Vagina (tissue), 2 donors: ENCODE measurements at regions not wholly inside any gene's neighbourhood (a gene's known extent, or its start where the extent isn't known, plus 50 kb on each side); places are given as distances from the start of the nearest gene placed in this dataset.

Experiments used
- DNase-seq, 2 donors: peaks; one replicate each; pipeline ENCODE4 v3.0.0-alpha.2; 2017; ENCODE audit errors: extremely low spot score in 2 of 2
- H3K27ac ChIP-seq: fragments of 200-600 bp; sonication (generic); one replicate; pipeline ENCODE4 v1.5.1; 2019
- H3K27me3 ChIP-seq: fragments of 200-600 bp; sonication (generic); one replicate; pipeline ENCODE4 v1.5.1; 2019
- H3K36me3 ChIP-seq, 2 donors: fragments of 200-600 bp; sonication (generic); one replicate each; pipeline ENCODE4 v1.5.1; 2017 to 2019
- H3K4me1 ChIP-seq: fragments of 200-600 bp; sonication (generic); one replicate; pipeline ENCODE4 v1.5.1; 2019
- H3K4me3 ChIP-seq, 2 donors: fragments of 200-600 bp; sonication (generic); 1 replicate in 1 of 2; 2 replicates in 1 of 2; pipeline ENCODE4 v1.5.1; 2016 to 2019
- H3K9me3 ChIP-seq: fragments of 200-600 bp; sonication (generic); one replicate; pipeline ENCODE4 v1.5.1; 2019
- POLR2A ChIP-seq, 2 donors: fragments of 450-650 bp; IDR thresholded peaks; one replicate each; pipeline ENCODE4 v1.6.1; 2017; ENCODE audit warnings: antibody characterized with exemption in 2 of 2, mild to moderate bottlenecking in 2 of 2, moderate library complexity in 2 of 2
- POLR2AphosphoS5 ChIP-seq, 2 donors: sonication (generic); formaldehyde crosslinking; IDR thresholded peaks; one replicate each; pipeline ENCODE4 v1.9.0; 2017; ENCODE audit warnings: antibody characterized with exemption in 2 of 2, mild to moderate bottlenecking in 2 of 2, low read depth in 1 of 2; ENCODE audit not compliant: insufficient read depth in 1 of 2
- intact Hi-C: fragments of 100-400 bp; cut with DNase I; formaldehyde crosslinking; loops from one replicate; pipeline ENCODE4 v1.15.1; 2023
- TF ChIP-seq, protein P1 (sequence below), 3 experiments: fragments of 450-650 bp in 2 of 3; fragments of 200-600 bp in 1 of 3; sonication (generic) in 1 of 3; IDR thresholded peaks; one replicate each; pipeline ENCODE4 v1.5.1; 2017 to 2019; ENCODE audit warnings: antibody characterized with exemption in 3 of 3, mild to moderate bottlenecking in 2 of 3, moderate library complexity in 2 of 3

DNA sequence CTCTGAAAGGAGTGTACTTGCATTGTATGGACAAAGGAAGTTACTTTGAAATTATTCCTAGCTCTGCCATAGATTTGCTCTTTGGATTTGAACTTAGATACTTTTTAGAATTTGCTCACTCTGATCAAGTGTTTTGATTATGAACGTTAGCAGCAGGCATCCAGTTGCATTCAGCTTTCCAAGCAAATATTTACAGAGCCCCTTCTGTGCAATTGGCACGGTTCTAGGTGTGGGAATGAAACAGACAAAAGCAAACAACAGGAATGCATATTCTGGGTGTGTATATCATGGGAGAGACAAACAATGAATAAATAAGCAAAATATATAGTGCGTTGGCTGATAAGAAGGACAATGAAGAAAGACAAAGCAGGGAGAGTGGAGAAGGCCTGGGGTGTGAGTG lies 125.5 kb upstream of the ADAMTS9 start:
- Histone ChIP-seq H3K36me3 (no peaks in the 10 kb centered on the region), H3K4me3 (no peak overlapping the region), H3K27me3 (no peaks in the 10 kb centered on the region), H3K4me1 (peaks cover 26% of the 10 kb centered on the region), H3K9me3 (no peaks in the 10 kb centered on the region), H3K27ac (no peak overlapping the region)
- TF ChIP-seq, protein P1, sequence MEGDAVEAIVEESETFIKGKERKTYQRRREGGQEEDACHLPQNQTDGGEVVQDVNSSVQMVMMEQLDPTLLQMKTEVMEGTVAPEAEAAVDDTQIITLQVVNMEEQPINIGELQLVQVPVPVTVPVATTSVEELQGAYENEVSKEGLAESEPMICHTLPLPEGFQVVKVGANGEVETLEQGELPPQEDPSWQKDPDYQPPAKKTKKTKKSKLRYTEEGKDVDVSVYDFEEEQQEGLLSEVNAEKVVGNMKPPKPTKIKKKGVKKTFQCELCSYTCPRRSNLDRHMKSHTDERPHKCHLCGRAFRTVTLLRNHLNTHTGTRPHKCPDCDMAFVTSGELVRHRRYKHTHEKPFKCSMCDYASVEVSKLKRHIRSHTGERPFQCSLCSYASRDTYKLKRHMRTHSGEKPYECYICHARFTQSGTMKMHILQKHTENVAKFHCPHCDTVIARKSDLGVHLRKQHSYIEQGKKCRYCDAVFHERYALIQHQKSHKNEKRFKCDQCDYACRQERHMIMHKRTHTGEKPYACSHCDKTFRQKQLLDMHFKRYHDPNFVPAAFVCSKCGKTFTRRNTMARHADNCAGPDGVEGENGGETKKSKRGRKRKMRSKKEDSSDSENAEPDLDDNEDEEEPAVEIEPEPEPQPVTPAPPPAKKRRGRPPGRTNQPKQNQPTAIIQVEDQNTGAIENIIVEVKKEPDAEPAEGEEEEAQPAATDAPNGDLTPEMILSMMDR (IDR thresholded peaks at IDR 0.05): no peak
- TF ChIP-seq POLR2A (IDR thresholded peaks at IDR 0.05): no peak
- no peak for TF ChIP-seq POLR2AphosphoS5 (IDR thresholded peaks at IDR 0.05; ENCODE audit: insufficient read depth in 1 of 2, low read depth in 1 of 2)
- intact Hi-C loops: no loop called here
- DNase-seq: no peak

DNA sequence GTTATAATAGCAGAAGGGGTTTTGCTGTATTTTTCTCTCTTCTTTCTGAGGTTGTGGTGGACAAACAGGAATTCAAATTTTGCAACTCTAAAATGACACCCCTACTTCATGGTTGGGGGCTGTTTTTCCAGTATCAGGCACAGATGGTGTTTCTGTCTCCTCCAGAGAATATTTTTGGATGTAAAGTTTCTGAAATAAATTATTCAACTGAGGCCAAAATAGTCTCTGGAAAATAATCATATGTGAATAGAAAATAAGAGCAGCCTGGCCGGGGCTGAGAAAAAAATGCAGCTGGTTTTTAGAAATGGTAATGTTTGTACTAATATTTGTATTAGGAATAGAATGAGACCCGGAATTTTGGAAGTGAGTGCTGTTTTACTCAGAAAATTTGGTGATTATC lies 121.3 kb upstream of the ADAMTS9 start:
- Histone ChIP-seq H3K9me3 (no peaks in the 10 kb centered on the region), H3K4me1 (peaks cover 5% of the 10 kb centered on the region), H3K4me3 (no peak overlapping the region), H3K27me3 (no peaks in the 10 kb centered on the region), H3K36me3 (no peaks in the 10 kb centered on the region), H3K27ac (no peak overlapping the region)
- DNase-seq: no peak
- TF ChIP-seq POLR2AphosphoS5 (IDR thresholded peaks at IDR 0.05; ENCODE audit: insufficient read depth in 1 of 2, low read depth in 1 of 2) (no peak), POLR2A (IDR thresholded peaks at IDR 0.05) (no peak)
- TF ChIP-seq, protein P1 (IDR thresholded peaks at IDR 0.05): no peak
- intact Hi-C loops: no loop called here

DNA sequence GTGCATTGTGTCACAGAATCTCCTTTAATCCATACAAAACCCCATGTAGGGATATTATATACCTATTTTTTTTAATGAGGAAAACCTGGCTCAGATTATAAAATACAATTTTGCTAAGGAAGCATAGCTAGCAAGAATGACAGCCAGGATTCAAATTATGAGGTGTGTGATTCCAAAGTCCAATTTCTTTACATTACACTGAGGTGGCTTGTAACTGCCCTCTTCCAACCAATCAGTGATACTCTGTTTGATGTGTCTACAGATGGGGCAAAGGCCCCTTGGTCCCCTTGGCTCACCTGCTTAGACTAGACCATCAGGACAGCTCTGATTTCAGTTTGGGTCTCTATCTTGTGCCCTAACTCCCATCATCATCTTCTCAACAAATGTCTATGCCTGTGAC lies 120.3 kb upstream of the ADAMTS9 start:
- Histone ChIP-seq H3K36me3 (no peaks in the 10 kb centered on the region), H3K9me3 (no peaks in the 10 kb centered on the region), H3K27me3 (no peaks in the 10 kb centered on the region), H3K27ac (no peak overlapping the region), H3K4me1 (no peaks in the 10 kb centered on the region), H3K4me3 (no peak overlapping the region)
- DNase-seq: no peak
- intact Hi-C loops: no loop called here
- TF ChIP-seq POLR2A (IDR thresholded peaks at IDR 0.05) (no peak), POLR2AphosphoS5 (IDR thresholded peaks at IDR 0.05; ENCODE audit: insufficient read depth in 1 of 2, low read depth in 1 of 2) (no peak)
- TF ChIP-seq, protein P1 (IDR thresholded peaks at IDR 0.05): no peak

DNA sequence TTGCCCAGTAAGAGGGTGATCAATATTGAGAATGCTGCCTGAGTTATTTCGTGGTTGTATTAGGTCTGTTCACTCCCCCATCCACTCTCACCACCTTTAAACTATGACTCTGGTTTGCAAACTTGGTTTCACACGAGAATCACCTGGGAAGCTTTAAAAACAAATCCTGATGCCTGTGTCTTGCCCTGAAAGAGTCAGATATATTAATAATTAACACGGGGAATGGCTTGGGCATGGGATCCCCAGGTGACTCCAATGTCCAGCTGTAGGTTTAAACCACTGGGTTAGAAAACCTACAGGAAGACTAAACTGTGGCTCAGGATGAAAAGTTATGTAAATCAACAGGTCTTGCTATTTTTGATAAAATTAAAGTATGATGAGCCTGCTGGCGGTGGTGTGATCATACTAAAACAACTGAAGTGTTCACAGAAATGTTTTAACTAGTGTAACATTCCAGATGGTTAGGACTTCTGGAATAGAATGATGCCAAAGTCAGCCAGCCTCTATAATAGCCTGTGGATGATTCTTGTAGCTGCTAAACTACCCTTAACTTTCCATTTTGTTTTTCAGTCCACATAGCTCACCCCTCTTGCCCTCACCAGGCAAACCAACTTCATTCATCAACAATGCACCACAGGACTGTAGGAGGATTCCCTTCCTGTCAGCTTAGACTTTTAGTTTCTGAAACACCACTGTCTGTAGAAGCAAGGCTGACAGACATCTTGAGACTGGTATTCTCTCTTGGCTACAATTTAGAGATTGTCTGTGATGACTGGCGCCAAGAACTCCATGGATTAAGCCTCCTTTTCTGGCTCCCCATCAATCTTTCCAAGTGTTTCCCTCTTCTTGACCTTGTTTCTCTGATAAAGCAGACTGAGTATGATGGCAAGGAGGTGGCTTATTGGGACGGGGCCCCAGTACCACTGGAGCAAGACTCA lies 119.1 kb upstream of the ADAMTS9 start:
- no peak for DNase-seq
- H3K27ac ChIP-seq: no peak overlapping the region
- no peaks in the 10 kb centered on the region for H3K27me3 ChIP-seq
- TF ChIP-seq POLR2A (IDR thresholded peaks at IDR 0.05): no peak
- TF ChIP-seq, protein P1 (IDR thresholded peaks at IDR 0.05): no peak
- no peak for TF ChIP-seq POLR2AphosphoS5 (IDR thresholded peaks at IDR 0.05; ENCODE audit: insufficient read depth in 1 of 2, low read depth in 1 of 2)
- no peaks in the 10 kb centered on the region for H3K9me3 ChIP-seq
- H3K36me3 ChIP-seq: no peaks in the 10 kb centered on the region
- intact Hi-C loops: no loop called here
- H3K4me3 ChIP-seq: no peak overlapping the region
- no peaks in the 10 kb centered on the region for H3K4me1 ChIP-seq

DNA sequence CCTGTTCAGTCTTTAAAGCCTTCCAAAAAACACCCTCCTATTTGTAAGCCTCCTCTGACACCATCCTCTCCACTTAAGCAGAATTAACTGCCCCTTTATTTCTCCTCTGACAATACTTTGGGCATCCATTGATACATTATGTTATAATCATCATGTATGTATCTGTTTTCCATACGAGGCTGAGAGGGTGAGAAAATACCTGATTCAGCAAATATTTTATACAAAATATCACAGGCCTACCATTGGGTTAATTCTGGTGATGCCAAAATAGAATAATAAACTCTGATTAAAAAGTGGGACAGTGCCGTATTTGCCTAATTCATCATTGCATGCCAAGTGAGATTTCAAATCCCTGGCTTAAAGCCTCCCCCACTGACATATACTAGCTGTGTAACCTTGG lies 118.2 kb upstream of the ADAMTS9 start:
- Histone ChIP-seq H3K9me3 (no peaks in the 10 kb centered on the region), H3K4me1 (no peaks in the 10 kb centered on the region), H3K4me3 (no peak overlapping the region), H3K27ac (no peak overlapping the region), H3K27me3 (no peaks in the 10 kb centered on the region), H3K36me3 (no peaks in the 10 kb centered on the region)
- TF ChIP-seq, protein P1 (IDR thresholded peaks at IDR 0.05): no peak
- TF ChIP-seq POLR2AphosphoS5 (IDR thresholded peaks at IDR 0.05; ENCODE audit: insufficient read depth in 1 of 2, low read depth in 1 of 2): no peak
- TF ChIP-seq POLR2A (IDR thresholded peaks at IDR 0.05): no peak
- intact Hi-C loops: no loop called here
- DNase-seq: no peak
